GM12891 (cell line): ENCODE measurements at regions not wholly inside any gene's neighbourhood (a gene's known extent, or its start where the extent isn't known, plus 50 kb on each side); places are given as distances from the start of the nearest gene placed in this dataset.

Experiments
- PAX5 ChIP-seq: IDR thresholded peaks from 2 replicates; pipeline ENCODE4 v1.6.1; 2011; ENCODE audit warnings: low read length, moderate library complexity, mild to moderate bottlenecking; ENCODE audit not compliant: insufficient read depth, severe bottlenecking
- POLR2A ChIP-seq: IDR thresholded peaks from 2 replicates; pipeline ENCODE4 v1.6.1; 2011; ENCODE audit warnings: low read depth, low read length, control low read depth
- POLR2AphosphoS5 ChIP-seq: IDR thresholded peaks from 2 replicates; pipeline ENCODE4 v1.6.1; 2011; ENCODE audit warnings: low read depth, low read length, control low read depth
- SPI1 ChIP-seq: IDR thresholded peaks from 2 replicates; pipeline ENCODE4 v1.6.1; 2011; ENCODE audit warnings: low read depth, low read length, control low read depth
- TAF1 ChIP-seq: IDR thresholded peaks from 2 replicates; pipeline ENCODE4 v1.6.1; 2011; ENCODE audit warnings: low read depth, low read length, control low read depth

DNA sequence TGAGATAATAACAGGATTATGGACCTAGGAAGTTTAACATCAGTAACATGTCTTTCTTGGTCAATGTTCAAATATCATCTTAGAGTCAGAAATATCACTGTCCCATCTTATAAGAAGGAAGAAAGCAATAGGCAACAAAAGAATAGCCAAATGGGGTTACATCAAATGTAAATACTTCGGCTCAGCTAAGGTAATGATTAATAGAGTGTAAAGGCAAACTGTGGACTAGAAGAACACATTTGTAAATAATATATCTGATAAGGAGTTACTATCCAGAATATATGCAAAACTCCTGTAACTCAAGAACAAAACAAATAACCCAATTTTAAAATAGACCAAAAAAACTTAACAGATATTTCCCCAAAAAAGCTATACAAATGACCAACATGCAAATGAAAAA, 630.3 kb downstream of the RPS29 start:
- TF ChIP-seq TAF1 (no peak), POLR2AphosphoS5 (no peak), PAX5 (no peak), SPI1 (no peak), POLR2A (no peak)
